Stomach (tissue), 8 donors: ENCODE measurements at regions not wholly inside any gene's neighbourhood (a gene's known extent, or its start where the extent isn't known, plus 50 kb on each side); places are given as distances from the start of the nearest gene placed in this dataset.

Experiments
- DNase-seq, 2 donors: peaks; one replicate each; pipeline versions ENCODE4 v3.0.0 to v3.0.0-alpha.2; 2013 to 2019
- H3K27ac ChIP-seq, 5 donors: fragments of 200-600 bp in 4 of 5; sonication (generic) in 4 of 5; one replicate each; pipeline ENCODE4 v1.5.1; 2013 to 2019; ENCODE audit warnings: mild to moderate bottlenecking in 1 of 5, moderate library complexity in 1 of 5
- H3K27me3 ChIP-seq, 3 donors: fragments of 200-600 bp; sonication (generic); one replicate each; pipeline ENCODE4 v1.5.1; 2017 to 2019; ENCODE audit warnings: mixed run types in 1 of 3
- H3K36me3 ChIP-seq, 4 donors: fragments of 200-600 bp; sonication (generic); 1 replicate in 3 of 4; 2 replicates in 1 of 4; pipeline ENCODE4 v1.5.1; 2016 to 2019
- H3K4me1 ChIP-seq, 4 donors: fragments of 200-600 bp; sonication (generic); one replicate each; pipeline ENCODE4 v1.5.1; 2016 to 2019
- H3K4me3 ChIP-seq, 4 donors: fragments of 200-600 bp; sonication (generic) in 3 of 4; one replicate each; pipeline ENCODE4 v1.5.1; 2016 to 2019; ENCODE audit warnings: mild to moderate bottlenecking in 1 of 4
- H3K9me3 ChIP-seq, 4 donors: fragments of 200-600 bp; sonication (generic); one replicate each; pipeline ENCODE4 v1.5.1; 2016 to 2019
- EP300 ChIP-seq: sonication (generic); formaldehyde crosslinking; IDR thresholded peaks from one replicate; pipeline ENCODE4 v1.6.1; 2017; ENCODE audit warnings: antibody characterized with exemption
- POLR2A ChIP-seq, 4 donors: fragments of 450-650 bp; IDR thresholded peaks; one replicate each; pipeline ENCODE4 v1.6.1; 2016; ENCODE audit warnings: antibody characterized with exemption in 4 of 4, control low read depth in 2 of 4, mild to moderate bottlenecking in 1 of 4, moderate library complexity in 1 of 4
- POLR2AphosphoS5 ChIP-seq, 3 donors: sonication (generic); formaldehyde crosslinking; IDR thresholded peaks; one replicate each; pipeline ENCODE4 v1.6.1; 2016; ENCODE audit warnings: antibody characterized with exemption in 3 of 3
- WGBS, 5 donors: extraction: QIAGEN DNeasy Blood & Tissue Kit in 3 of 5; methylation state at CpG; one replicate each; pipeline versions ENCODE4 v1.1.5 to v1.1.7; 2013 to 2018; 5-methylcytosine and 5-hydroxymethylcytosine counted together
- intact Hi-C: fragments of 100-400 bp; cut with DNase I; formaldehyde crosslinking; loops from one replicate; pipeline ENCODE4 v1.15.1; 2023; ENCODE audit warnings: low total_unique reads
- TF ChIP-seq, protein P1 (sequence below), 7 experiments: fragments of 450-650 bp in 4 of 7; fragments of 200-600 bp in 3 of 7; sonication (generic) in 3 of 7; IDR thresholded peaks; one replicate each; pipeline ENCODE4 v1.5.1; 2016 to 2019; ENCODE audit warnings: antibody characterized with exemption in 7 of 7, control low read depth in 2 of 7, mild to moderate bottlenecking in 1 of 7
- donor health status: healthy with polysubstance abuse.
- donor health status: Bipolar disorder and iron deficiency.
- donor health status: healthy.

DNA sequence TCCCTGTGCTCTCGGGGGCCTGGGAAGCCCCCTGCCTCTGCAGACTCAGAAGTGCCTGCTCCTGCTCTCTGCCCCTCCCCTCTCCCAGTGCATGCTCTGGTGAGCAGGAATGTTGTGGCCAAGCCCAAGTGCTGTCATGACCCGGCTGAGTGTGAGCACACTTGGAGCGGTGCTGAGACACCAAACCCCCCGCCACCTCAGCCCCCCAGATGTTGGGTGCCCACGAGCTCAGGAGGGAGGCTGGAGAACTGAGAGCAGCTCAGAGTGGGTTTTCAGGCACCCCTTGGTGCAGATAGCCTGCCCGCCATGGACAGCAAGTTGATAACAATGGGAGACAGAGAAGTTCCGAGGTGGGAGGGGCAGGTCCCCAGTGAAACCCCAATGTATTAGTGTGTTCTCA, 477.4 kb downstream of the ACTRT1 start:
- Histone ChIP-seq H3K4me3 (no peak overlapping the region), H3K9me3 (peaks cover 0 to 24% (median 15%) of the 10 kb centered on the region in 4 donors), H3K27me3 (no peaks in the 10 kb centered on the region), H3K27ac (no peak overlapping the region), H3K4me1 (no peaks in the 10 kb centered on the region), H3K36me3 (no peaks in the 10 kb centered on the region)
- DNase-seq, result no peak
- intact Hi-C loops, result no loop called here
- TF ChIP-seq POLR2A (IDR thresholded peaks at IDR 0.05), result no peak
- TF ChIP-seq EP300, result no peak
- TF ChIP-seq, protein P1, sequence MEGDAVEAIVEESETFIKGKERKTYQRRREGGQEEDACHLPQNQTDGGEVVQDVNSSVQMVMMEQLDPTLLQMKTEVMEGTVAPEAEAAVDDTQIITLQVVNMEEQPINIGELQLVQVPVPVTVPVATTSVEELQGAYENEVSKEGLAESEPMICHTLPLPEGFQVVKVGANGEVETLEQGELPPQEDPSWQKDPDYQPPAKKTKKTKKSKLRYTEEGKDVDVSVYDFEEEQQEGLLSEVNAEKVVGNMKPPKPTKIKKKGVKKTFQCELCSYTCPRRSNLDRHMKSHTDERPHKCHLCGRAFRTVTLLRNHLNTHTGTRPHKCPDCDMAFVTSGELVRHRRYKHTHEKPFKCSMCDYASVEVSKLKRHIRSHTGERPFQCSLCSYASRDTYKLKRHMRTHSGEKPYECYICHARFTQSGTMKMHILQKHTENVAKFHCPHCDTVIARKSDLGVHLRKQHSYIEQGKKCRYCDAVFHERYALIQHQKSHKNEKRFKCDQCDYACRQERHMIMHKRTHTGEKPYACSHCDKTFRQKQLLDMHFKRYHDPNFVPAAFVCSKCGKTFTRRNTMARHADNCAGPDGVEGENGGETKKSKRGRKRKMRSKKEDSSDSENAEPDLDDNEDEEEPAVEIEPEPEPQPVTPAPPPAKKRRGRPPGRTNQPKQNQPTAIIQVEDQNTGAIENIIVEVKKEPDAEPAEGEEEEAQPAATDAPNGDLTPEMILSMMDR (IDR thresholded peaks at IDR 0.05), result no peak
- no peak for TF ChIP-seq POLR2AphosphoS5 (IDR thresholded peaks at IDR 0.05)
- WGBS, 5 donors, result 50 to 83% (median 74%) methylated on average over 2 to 7 of the region's 7 CpGs

DNA sequence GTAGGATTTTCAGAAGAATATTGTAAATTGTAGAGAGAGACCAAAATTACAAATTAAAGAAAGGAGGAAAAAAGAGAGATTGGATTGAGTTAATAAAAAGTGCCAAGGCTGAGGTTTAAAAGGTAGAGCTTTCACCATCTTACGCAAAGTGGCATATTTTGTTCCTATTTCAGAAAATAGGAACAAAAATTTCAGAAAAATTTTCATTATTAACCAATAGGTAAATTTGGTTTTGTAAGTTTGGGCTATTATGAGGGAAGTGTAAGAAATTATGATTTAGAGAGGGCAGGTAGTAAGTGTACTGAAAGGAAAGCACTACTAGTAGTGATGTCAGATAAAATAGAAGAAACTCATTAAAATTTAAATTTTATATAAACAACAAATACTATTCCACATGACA, 479.7 kb downstream of the ACTRT1 start:
- TF ChIP-seq, protein P1 (IDR thresholded peaks at IDR 0.05), result no peak
- TF ChIP-seq POLR2AphosphoS5 (IDR thresholded peaks at IDR 0.05) (no peak), POLR2A (IDR thresholded peaks at IDR 0.05) (no peak), EP300 (no peak)
- Histone ChIP-seq H3K27me3 (no peaks in the 10 kb centered on the region), H3K9me3 (peaks cover 0 to 12% (median 4%) of the 10 kb centered on the region in 4 donors), H3K27ac (no peak overlapping the region), H3K36me3 (no peaks in the 10 kb centered on the region), H3K4me3 (no peak overlapping the region), H3K4me1 (no peaks in the 10 kb centered on the region)
- intact Hi-C loops, result no loop called here
- 0 to 100% (median 40%) methylated on average over 1 of the region's 1 CpG for WGBS, 5 donors
- DNase-seq, result no peak

DNA sequence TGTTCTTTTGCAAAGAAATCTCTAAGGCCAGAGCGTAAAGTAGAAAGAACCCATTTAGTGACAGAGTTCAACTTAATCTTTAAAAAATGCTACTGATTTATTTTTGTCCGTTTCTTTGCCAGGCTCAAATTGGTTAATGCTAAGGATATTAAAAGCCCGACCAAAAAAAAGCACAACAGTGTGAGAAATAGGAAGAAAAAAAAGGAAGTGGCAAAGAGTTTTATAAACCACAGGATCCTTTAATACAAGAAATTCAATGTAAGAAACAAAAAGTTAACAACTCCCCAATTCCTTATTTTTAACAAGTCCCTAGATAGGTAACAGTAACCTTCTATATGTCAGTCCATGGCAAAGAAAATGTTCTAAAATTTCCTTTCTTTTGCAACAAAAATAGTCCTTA, 480.4 kb downstream of the ACTRT1 start:
- Histone ChIP-seq H3K27ac (no peak overlapping the region), H3K9me3 (peaks cover 0 to 9% (median 0%) of the 10 kb centered on the region in 4 donors), H3K4me3 (no peak overlapping the region), H3K36me3 (no peaks in the 10 kb centered on the region), H3K27me3 (no peaks in the 10 kb centered on the region), H3K4me1 (no peaks in the 10 kb centered on the region)
- no peak for DNase-seq
- TF ChIP-seq POLR2A (IDR thresholded peaks at IDR 0.05), result no peak
- no peak for TF ChIP-seq POLR2AphosphoS5 (IDR thresholded peaks at IDR 0.05)
- no peak for TF ChIP-seq EP300
- TF ChIP-seq, protein P1 (IDR thresholded peaks at IDR 0.05), result no peak
- WGBS, 5 donors, result 44 to 65% (median 60%) methylated on average over 3 of the region's 3 CpGs
- intact Hi-C loops, result no loop called here

DNA sequence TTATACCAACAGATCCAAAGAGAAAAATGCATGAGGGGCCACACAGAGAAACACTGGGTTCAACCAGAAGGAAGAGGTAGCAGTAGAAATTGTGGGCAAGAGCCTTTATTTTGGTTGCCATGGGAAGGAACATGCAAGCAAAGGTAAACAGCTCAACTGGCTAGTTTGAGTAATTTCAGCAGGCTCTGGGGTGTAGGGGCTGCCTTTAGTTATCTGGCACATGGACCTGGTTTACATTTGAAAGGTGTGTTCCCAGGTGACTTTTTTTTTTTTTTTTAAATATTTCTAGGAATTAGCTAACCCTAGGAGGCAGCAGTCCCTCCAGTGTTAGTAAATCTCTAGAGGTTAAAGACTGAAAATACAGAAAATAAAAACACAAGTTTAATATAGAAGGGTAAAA, 481.9 kb downstream of the ACTRT1 start:
- intact Hi-C loops, result no loop called here
- no peaks in the 10 kb centered on the region for H3K4me1 ChIP-seq
- TF ChIP-seq EP300 (no peak), POLR2A (IDR thresholded peaks at IDR 0.05) (no peak), POLR2AphosphoS5 (IDR thresholded peaks at IDR 0.05) (no peak)
- TF ChIP-seq, protein P1 (IDR thresholded peaks at IDR 0.05), result no peak
- H3K4me3 ChIP-seq, result no peak overlapping the region
- no peak overlapping the region for H3K27ac ChIP-seq
- H3K27me3 ChIP-seq, result no peaks in the 10 kb centered on the region
- H3K9me3 ChIP-seq, result no peaks in the 10 kb centered on the region
- H3K36me3 ChIP-seq, result no peaks in the 10 kb centered on the region
- DNase-seq, result no peak
